Islet precursor cell (in vitro differentiated cells): ENCODE measurements at regions not wholly inside any gene's neighbourhood (a gene's known extent, or its start where the extent isn't known, plus 50 kb on each side); places are given as distances from the start of the nearest gene placed in this dataset.

Experiments
- DNase-seq: peaks from one replicate; pipeline ENCODE4 v3.0.0-alpha.2; 2018

- no peak for DNase-seq
These were observed 52.9 kb upstream of the IRX1 start for GRCh38 chr5:3542769-3543168.

GRCh38 chr5:3542158-3542557, 53.5 kb upstream of the IRX1 start:
- DNase-seq = peak; percentile 72

- no peak for DNase-seq
These were observed 56.7 kb upstream of the IRX1 start for GRCh38 chr5:3538886-3539285.

- DNase-seq = no peak
These were observed 57.7 kb upstream of the IRX1 start for GRCh38 chr5:3537942-3538341.

GRCh38 chr5:3535414-3536211, 60.0 kb upstream of the IRX1 start:
- no peak for DNase-seq

GRCh38 chr5:3534997-3535396, 60.6 kb upstream of the IRX1 start:
- no peak for DNase-seq

- DNase-seq = peak; percentile 75
These were observed 64.2 kb upstream of the IRX1 start for GRCh38 chr5:3531320-3531986.

GRCh38 chr5:3530251-3530650, 65.4 kb upstream of the IRX1 start:
- DNase-seq = no peak

GRCh38 chr5:3526551-3527185, 69.0 kb upstream of the IRX1 start:
- DNase-seq = no peak

- no peak for DNase-seq
These were observed 73.1 kb upstream of the IRX1 start for GRCh38 chr5:3522491-3522890.

- no peak for DNase-seq
These were observed 77.1 kb upstream of the IRX1 start for GRCh38 chr5:3518576-3518975.

- no peak for DNase-seq
These were observed 77.6 kb upstream of the IRX1 start for GRCh38 chr5:3518051-3518450.

- DNase-seq = no peak
These were observed 78.3 kb upstream of the IRX1 start for GRCh38 chr5:3517348-3517747.

GRCh38 chr5:3512361-3513095, 83.1 kb upstream of the IRX1 start:
- DNase-seq = no peak

- no peak for DNase-seq
These were observed 83.7 kb upstream of the IRX1 start for GRCh38 chr5:3511934-3512333.

GRCh38 chr5:3511519-3511918, 84.1 kb upstream of the IRX1 start:
- no peak for DNase-seq

- DNase-seq = no peak
These were observed 84.8 kb upstream of the IRX1 start for GRCh38 chr5:3510642-3511417.

- no peak for DNase-seq
These were observed 86.3 kb upstream of the IRX1 start for GRCh38 chr5:3509290-3509689.

GRCh38 chr5:3508395-3508794, 87.2 kb upstream of the IRX1 start:
- DNase-seq = no peak

- DNase-seq = no peak
These were observed 104.6 kb upstream of the IRX1 start for GRCh38 chr5:3490957-3491507.

- DNase-seq = no peak
These were observed 106.3 kb upstream of the IRX1 start for GRCh38 chr5:3489239-3489843.

- no peak for DNase-seq
These were observed 110.8 kb upstream of the IRX1 start for GRCh38 chr5:3484836-3485235.
